ENCODE measurements at regions not wholly inside any gene's neighbourhood (a gene's known extent, or its start where the extent isn't known, plus 50 kb on each side); places are given as distances from the start of the nearest gene placed in this dataset.

DNA sequence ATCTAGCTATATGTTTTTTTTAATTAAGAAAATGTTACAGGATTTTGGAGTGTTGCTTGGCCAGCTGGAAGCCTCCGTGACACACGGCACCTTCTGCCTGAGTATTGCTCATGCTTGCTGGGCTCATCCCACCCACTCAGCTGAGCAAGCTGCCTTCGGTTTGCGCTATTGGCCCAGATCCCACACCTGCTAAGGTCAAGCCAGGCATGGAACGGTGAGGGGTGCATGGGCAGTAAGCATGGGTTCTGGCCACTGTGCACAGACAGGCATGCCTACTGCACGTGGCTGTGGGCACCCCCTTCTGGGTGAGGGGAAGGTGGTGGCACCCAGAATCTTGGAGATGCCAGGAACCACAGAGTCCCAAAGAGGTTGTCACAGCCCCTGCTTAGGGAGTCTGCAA lies 1178.4 kb upstream of the PCDH7 start:
- 83 to 93% (median 91%) methylated on average over 6 of the region's 6 CpGs for WGBS, 5 donors
- no peaks in the 10 kb centered on the region for H3K4me1 ChIP-seq
- no peaks in the 10 kb centered on the region for H3K27me3 ChIP-seq
- H3K36me3 ChIP-seq = no peaks in the 10 kb centered on the region
- DNase-seq = no peak
- H3K27ac ChIP-seq = no peak overlapping the region
- H3K4me3 ChIP-seq = no peak overlapping the region
- intact Hi-C loops (cut with DNase I; ENCODE audit: low total_unique reads) = no loop called here
- TF ChIP-seq EP300 (IDR thresholded peaks at IDR 0.05) = no peak
- TF ChIP-seq POLR2A (IDR thresholded peaks at IDR 0.05) = no peak
- no peak for TF ChIP-seq POLR2AphosphoS5 (IDR thresholded peaks at IDR 0.05)
- TF ChIP-seq, protein P1, sequence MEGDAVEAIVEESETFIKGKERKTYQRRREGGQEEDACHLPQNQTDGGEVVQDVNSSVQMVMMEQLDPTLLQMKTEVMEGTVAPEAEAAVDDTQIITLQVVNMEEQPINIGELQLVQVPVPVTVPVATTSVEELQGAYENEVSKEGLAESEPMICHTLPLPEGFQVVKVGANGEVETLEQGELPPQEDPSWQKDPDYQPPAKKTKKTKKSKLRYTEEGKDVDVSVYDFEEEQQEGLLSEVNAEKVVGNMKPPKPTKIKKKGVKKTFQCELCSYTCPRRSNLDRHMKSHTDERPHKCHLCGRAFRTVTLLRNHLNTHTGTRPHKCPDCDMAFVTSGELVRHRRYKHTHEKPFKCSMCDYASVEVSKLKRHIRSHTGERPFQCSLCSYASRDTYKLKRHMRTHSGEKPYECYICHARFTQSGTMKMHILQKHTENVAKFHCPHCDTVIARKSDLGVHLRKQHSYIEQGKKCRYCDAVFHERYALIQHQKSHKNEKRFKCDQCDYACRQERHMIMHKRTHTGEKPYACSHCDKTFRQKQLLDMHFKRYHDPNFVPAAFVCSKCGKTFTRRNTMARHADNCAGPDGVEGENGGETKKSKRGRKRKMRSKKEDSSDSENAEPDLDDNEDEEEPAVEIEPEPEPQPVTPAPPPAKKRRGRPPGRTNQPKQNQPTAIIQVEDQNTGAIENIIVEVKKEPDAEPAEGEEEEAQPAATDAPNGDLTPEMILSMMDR (IDR thresholded peaks at IDR 0.05) = no peak
- peaks cover 0 to 12% (median 5%) of the 10 kb centered on the region in 4 donors for H3K9me3 ChIP-seq

GRCh38 chr4:29549342-29549741 lies 1170.8 kb upstream of the PCDH7 start:
- Histone ChIP-seq H3K36me3 (no peaks in the 10 kb centered on the region), H3K9me3 (no peaks in the 10 kb centered on the region), H3K27ac (no peak overlapping the region), H3K27me3 (no peaks in the 10 kb centered on the region), H3K4me3 (no peak overlapping the region), H3K4me1 (no peaks in the 10 kb centered on the region)
- no peak for TF ChIP-seq POLR2A (IDR thresholded peaks at IDR 0.05)
- TF ChIP-seq, protein P1 (IDR thresholded peaks at IDR 0.05) = no peak
- TF ChIP-seq EP300 (IDR thresholded peaks at IDR 0.05) = no peak
- no peak for TF ChIP-seq POLR2AphosphoS5 (IDR thresholded peaks at IDR 0.05)
- intact Hi-C loops (cut with DNase I; ENCODE audit: low total_unique reads) = no loop called here
- DNase-seq = no peak

DNA sequence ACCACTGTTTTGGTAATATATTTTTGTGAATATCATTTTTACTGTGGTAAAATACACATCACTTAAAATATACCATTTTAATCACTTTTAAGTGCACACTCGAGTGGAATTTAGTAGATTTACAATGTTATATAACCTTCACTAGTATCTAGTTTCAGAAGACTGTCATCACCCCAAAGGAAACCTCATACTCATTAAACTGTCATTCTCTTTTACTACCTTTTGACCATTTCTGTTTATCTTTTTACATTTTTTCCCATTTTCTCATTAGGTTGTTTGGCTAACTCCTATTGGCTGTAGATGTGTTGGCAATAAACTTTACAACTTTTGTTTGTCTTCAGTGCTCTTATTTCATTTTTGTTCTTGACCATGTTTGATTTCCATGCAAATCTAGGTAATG lies 1168.3 kb upstream of the PCDH7 start:
- Histone ChIP-seq H3K9me3 (no peaks in the 10 kb centered on the region), H3K4me3 (no peak overlapping the region), H3K27ac (no peak overlapping the region), H3K27me3 (no peaks in the 10 kb centered on the region), H3K4me1 (no peaks in the 10 kb centered on the region), H3K36me3 (no peaks in the 10 kb centered on the region)
- intact Hi-C loops (cut with DNase I; ENCODE audit: low total_unique reads) = no loop called here
- WGBS, 5 donors = 44 to 67% (median 55%) methylated on average over 1 of the region's 1 CpG
- TF ChIP-seq, protein P1 (IDR thresholded peaks at IDR 0.05) = no peak
- TF ChIP-seq POLR2AphosphoS5 (IDR thresholded peaks at IDR 0.05) (no peak), EP300 (IDR thresholded peaks at IDR 0.05) (no peak), POLR2A (IDR thresholded peaks at IDR 0.05) (no peak)
- DNase-seq = no peak

GRCh38 chr4:29553846-29554245 lies 1166.3 kb upstream of the PCDH7 start:
- intact Hi-C loops (cut with DNase I; ENCODE audit: low total_unique reads) = no loop called here

GRCh38 chr4:29558789-29559188 lies 1161.4 kb upstream of the PCDH7 start:
- no peak for TF ChIP-seq POLR2A (IDR thresholded peaks at IDR 0.05)
- TF ChIP-seq, protein P1 (IDR thresholded peaks at IDR 0.05) = no peak
- no peak for TF ChIP-seq POLR2AphosphoS5 (IDR thresholded peaks at IDR 0.05)
- no peak for TF ChIP-seq EP300 (IDR thresholded peaks at IDR 0.05)
- no peaks in the 10 kb centered on the region for H3K36me3 ChIP-seq
- no peak overlapping the region for H3K4me3 ChIP-seq
- H3K9me3 ChIP-seq = no peaks in the 10 kb centered on the region
- no peaks in the 10 kb centered on the region for H3K27me3 ChIP-seq
- no peaks in the 10 kb centered on the region for H3K4me1 ChIP-seq
- H3K27ac ChIP-seq = no peak overlapping the region
- intact Hi-C loops (cut with DNase I; ENCODE audit: low total_unique reads) = no loop called here
- no peak for DNase-seq

More at GRCh38 chr4:29553846-29554245, 1166.3 kb upstream of the PCDH7 start:
- H3K9me3 ChIP-seq = no peaks in the 10 kb centered on the region
- no peaks in the 10 kb centered on the region for H3K4me1 ChIP-seq
- H3K27me3 ChIP-seq = no peaks in the 10 kb centered on the region
- peak in 1 of 2 donors; percentile 5 for DNase-seq
- no peak overlapping the region for H3K4me3 ChIP-seq
- WGBS, 5 donors = 65 to 74% (median 71%) methylated on average over 1 of the region's 1 CpG
- no peak overlapping the region for H3K27ac ChIP-seq
- TF ChIP-seq EP300 (IDR thresholded peaks at IDR 0.05) (no peak), POLR2A (IDR thresholded peaks at IDR 0.05) (no peak)
- H3K36me3 ChIP-seq = no peaks in the 10 kb centered on the region
